ENCODE measurements at regions not wholly inside any gene's neighbourhood (a gene's known extent, or its start where the extent isn't known, plus 50 kb on each side); places are given as distances from the start of the nearest gene placed in this dataset.

GRCh38 chrX:126485409-126485808 is 67.2 kb downstream of the DCAF12L1 start:
- TF ChIP-seq POLR2AphosphoS5 (IDR thresholded peaks at IDR 0.05; ENCODE audit: insufficient read depth, low read depth, low read length) (no peak), CTCF (IDR thresholded peaks at IDR 0.05; ENCODE audit: extremely low read depth in 1 of 2, insufficient read depth in 1 of 2, low read depth in 1 of 2, low read length in 2 of 2) (no peak), POLR2A (IDR thresholded peaks at IDR 0.05; ENCODE audit: low read depth, low read length) (no peak), MAX (IDR thresholded peaks at IDR 0.05; ENCODE audit: insufficient read depth, insufficient read length) (no peak), EZH2 (IDR thresholded peaks at IDR 0.05; ENCODE audit: borderline replicate concordance, low read depth, low read length, severe bottlenecking) (no peak)
